HG03097 (cell line): ENCODE measurements at regions not wholly inside any gene's neighbourhood (a gene's known extent, or its start where the extent isn't known, plus 50 kb on each side); places are given as distances from the start of the nearest gene placed in this dataset.
"Not testable (repeated sequence)": the region's sequence is repeated elsewhere in the genome, so short reads cannot be mapped to it uniquely, and the experiment has no call there.

Source experiments
- ATAC-seq: cut with Tn5 transposase; IDR thresholded peaks from one replicate; pipeline ENCODE4 v1.9.1; 2021; ENCODE audit not compliant: unreplicated experiment, low FRiP score

GRCh38 chr13:63463782-63464610 lies 2048.3 kb upstream of the PCDH20 start:
- ATAC-seq: no peak

DNA sequence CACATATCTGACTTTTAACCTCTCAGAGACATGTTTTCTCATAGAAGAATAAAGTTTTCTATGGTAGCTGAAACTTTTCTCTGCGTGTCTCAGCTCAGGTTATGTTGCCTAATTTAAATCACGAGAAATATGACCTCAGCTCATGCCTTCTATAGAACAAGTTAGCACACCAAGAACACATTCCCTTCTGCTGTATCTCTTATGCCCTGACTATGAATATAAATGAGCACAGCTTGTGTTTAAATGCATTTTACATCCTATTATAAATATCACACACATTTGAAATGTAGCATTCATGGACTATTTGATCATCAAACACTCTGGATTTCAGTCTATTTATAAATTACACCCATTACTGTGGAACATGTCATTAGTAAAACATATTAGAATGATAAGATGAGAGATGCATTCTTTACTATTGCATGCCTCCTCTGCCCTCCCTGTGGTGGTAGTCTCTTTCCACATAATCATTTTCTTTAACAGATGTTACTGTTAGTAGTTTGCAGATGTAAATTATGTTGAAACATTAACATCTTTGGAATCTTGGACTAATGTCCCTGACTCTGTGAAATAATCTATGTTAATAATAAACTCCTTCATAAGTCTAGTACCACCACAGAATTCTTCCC lies 2044.9 kb upstream of the PCDH20 start:
- ATAC-seq: no peak

DNA sequence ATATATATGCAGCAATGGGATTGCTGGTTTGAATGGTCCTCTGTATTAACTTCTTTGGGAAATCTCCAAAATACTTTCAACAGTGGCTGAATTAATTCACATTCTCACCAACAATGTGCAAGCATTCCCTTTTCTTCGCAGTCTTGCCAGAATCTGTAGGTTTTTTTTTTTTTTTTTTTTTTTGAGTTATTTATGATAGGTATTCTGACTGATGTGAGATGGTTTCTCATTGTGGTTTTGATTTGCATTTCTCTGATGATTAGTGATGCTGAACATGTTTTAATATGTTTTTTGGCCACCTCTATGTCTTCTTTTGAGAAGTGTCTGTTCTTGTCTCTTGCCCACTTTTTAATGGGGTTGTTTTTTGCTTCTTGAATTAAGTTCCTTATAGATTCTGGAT lies 2041.5 kb upstream of the PCDH20 start:
- no peak for ATAC-seq

GRCh38 chr13:63455938-63456337 lies 2040.3 kb upstream of the PCDH20 start:
- no peak for ATAC-seq

DNA sequence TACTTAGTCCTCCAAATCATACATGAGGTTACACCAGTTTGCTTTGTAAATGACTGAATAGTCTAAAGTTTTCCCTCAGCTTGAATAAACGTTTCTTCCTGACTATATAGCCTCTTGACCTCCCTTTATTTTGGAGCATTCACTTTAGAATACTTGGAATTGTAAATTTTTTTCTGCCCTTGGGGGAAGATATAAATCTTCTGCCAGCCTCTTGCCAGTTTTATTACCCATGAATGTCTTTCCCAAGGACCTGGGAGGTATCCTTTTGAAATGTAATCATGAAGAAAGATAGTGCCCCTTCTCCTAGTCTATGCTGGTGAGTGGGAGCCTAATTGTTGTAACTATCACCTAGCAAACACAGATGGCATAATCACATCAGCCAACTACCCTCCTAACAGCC lies 2033.9 kb upstream of the PCDH20 start:
- ATAC-seq: no peak

GRCh38 chr13:63448692-63449091 lies 2033.0 kb upstream of the PCDH20 start:
- no peak for ATAC-seq

DNA sequence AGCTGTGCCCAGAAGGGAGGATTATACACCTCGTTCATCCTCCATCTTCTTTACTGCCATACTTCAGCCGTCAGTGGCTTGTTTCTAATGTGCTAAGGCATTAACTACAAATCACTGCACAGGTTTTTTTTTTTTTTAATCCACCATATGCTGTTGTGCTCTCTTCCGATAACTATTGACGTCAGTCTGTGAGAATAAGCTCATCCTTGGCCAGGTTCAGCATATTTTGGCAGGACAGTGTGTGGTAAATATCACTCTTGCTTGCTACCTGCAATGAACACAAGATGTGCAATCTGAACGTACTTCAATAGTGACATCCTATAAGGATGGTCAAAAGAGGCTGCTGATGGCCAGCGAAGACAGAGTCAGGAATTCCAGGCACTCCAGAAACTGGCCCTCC lies 2030.7 kb upstream of the PCDH20 start:
- ATAC-seq: no peak

DNA sequence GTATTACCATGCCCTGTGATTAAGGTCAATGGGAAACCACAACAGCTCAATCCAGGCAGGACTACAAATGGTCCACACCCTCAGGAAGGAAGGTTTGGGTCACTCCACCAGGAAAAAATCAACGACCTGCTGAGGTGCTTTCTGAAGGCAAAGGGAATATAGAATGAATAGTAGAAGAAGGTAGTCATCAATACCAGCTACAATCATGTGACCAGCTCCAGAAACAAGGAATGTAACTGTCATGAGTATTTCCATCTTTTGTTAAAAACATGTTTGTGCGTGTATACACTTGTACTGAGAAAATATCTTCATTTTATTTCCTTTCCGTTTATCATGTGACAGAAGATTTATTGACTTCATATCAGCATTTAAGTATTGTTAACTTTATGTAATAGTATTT lies 2028.6 kb upstream of the PCDH20 start:
- not testable (repeated sequence) for ATAC-seq

- ATAC-seq: no peak
These were observed 2023.3 kb upstream of the PCDH20 start for GRCh38 chr13:63438951-63439350.

DNA sequence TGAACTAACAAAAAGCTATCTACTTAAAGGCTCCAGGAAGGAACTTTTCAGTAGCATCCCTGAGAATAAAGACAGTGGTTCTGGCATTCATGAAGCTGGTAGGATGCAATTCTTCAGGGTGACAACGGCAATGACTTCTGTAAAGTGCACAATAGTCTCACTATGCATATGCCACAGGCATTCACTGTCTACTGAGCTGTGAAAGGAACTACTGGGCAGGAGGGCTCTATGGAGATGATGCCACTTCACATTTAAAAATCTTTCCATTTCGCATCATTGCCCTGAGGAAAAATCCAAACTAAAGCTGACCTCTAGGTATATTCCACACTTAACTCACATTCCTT lies 2020.6 kb upstream of the PCDH20 start:
- ATAC-seq: no peak

GRCh38 chr13:63435667-63436324 lies 2020.1 kb upstream of the PCDH20 start:
- ATAC-seq: no peak

- no peak for ATAC-seq
These were observed 2018.0 kb upstream of the PCDH20 start for GRCh38 chr13:63433546-63434150.

- no peak for ATAC-seq
These were observed 2011.5 kb upstream of the PCDH20 start for GRCh38 chr13:63427170-63427569.

GRCh38 chr13:63425131-63425530 lies 2009.5 kb upstream of the PCDH20 start:
- no peak for ATAC-seq

GRCh38 chr13:63421123-63421522 lies 2005.5 kb upstream of the PCDH20 start:
- ATAC-seq: no peak

- ATAC-seq: no peak
These were observed 2005.0 kb upstream of the PCDH20 start for GRCh38 chr13:63420685-63421084.

GRCh38 chr13:63414247-63414646 lies 1998.6 kb upstream of the PCDH20 start:
- no peak for ATAC-seq

DNA sequence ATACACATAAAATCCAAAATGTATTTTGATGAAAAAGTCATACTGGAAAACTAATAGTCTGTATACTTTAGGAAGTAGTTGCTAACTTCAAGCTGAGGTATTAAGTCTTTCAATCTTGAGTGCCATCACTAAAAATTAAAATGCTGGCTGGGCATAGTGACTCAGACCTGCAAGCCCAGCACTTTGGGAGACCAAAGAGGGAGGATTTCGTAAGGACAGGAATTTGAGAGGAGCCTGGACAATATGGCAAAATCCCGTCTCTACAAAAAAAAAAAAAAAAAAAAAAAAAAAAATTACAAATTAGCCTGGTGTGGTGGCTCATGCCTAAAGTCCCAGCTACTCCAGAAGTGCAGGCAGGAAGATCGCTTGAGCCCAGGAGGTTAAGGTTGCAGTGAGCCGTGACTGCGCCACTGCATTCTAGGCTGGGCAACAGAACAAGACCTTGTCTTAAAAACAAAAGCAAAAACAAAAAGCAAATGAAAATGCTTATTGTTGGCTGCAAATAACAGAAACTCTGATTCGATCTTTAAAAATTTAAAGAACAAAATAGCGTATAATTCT lies 1994.2 kb upstream of the PCDH20 start:
- no peak for ATAC-seq

DNA sequence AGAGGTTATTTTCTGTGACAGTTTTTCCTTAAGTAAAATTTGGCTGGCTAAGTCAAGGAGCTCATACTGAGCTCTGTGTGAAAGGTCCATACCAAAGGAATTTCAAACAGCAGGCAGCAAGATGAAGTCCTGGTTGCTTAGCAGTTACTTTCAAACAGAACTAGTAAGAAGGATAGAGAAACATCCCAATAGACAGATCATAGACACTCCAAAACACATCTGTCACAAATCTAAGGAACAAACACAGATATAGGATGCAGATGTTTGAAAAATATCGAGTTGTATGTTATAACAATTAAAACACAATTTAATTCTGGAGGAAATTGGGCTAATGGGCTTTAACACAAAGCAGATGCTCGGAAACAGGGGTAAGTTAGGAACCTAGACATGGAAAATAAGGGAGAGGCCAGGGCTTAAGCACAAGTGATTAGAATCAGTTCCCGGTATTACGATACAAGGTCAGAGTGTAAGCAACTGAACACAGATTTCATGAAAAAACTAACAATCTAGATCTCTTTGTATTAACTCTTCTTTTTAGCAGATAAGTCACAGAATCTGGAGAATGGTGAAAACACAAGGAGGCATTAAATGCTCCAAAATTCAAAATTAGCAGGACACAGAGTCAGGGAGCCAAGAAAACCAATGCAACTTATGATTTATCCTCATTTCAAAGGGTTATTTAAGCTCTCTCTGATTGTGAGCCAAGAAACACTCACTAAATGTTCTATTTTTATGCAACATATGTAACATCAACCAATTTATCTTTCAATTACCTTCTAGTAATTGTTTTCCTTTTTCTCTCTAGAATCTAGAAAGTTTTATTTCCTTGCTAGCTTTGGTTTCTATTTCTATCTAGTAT lies 1992.9 kb upstream of the PCDH20 start:
- ATAC-seq: no peak

- no peak for ATAC-seq
These were observed 1988.1 kb upstream of the PCDH20 start for GRCh38 chr13:63403733-63404132.
